Liver (tissue), 8 donors: ENCODE measurements at regions not wholly inside any gene's neighbourhood (a gene's known extent, or its start where the extent isn't known, plus 50 kb on each side); places are given as distances from the start of the nearest gene placed in this dataset.

ENCODE experiments used
- DNase-seq: peaks from one replicate; pipeline ENCODE4 v3.0.0-alpha.2; 2017; ENCODE audit warnings: low spot score
- H3K27ac ChIP-seq, 2 donors: one replicate each; pipeline ENCODE4 v1.7.0; 2013; ENCODE audit warnings: inconsistent platforms in 2 of 2, low read length in 2 of 2, control low read depth in 1 of 2, low read depth in 1 of 2, mild to moderate bottlenecking in 1 of 2
- H3K27me3 ChIP-seq, 4 donors: one replicate each; pipeline versions ENCODE4 v1.6.1 to v1.7.0; 2013; ENCODE audit warnings: low read length in 3 of 4, inconsistent platforms in 1 of 4, mild to moderate bottlenecking in 1 of 4, moderate library complexity in 1 of 4; ENCODE audit not compliant: control insufficient read depth in 4 of 4, insufficient read depth in 4 of 4
- H3K36me3 ChIP-seq, 4 donors: one replicate each; pipeline versions ENCODE4 v1.6.1 to v1.7.0; 2013; ENCODE audit warnings: low read length in 3 of 4, mild to moderate bottlenecking in 3 of 4, low read depth in 1 of 4, moderate library complexity in 1 of 4; ENCODE audit not compliant: control insufficient read depth in 4 of 4, insufficient read depth in 3 of 4
- H3K4me1 ChIP-seq, 4 donors: one replicate each; pipeline versions ENCODE4 v1.6.1 to v1.7.0; 2013; ENCODE audit warnings: low read length in 3 of 4, mild to moderate bottlenecking in 3 of 4, moderate library complexity in 1 of 4; ENCODE audit not compliant: control insufficient read depth in 4 of 4, insufficient read depth in 4 of 4
- H3K4me3 ChIP-seq, 3 donors: one replicate each; pipeline versions ENCODE4 v1.6.1 to v1.7.0; 2013; ENCODE audit warnings: low read length in 3 of 3, control low read depth in 1 of 3, low read depth in 1 of 3, mild to moderate bottlenecking in 1 of 3
- H3K9ac ChIP-seq, 2 donors: one replicate each; pipeline ENCODE4 v1.7.0; 2013; ENCODE audit warnings: low read length in 2 of 2, mild to moderate bottlenecking in 2 of 2, moderate library complexity in 2 of 2, control low read depth in 1 of 2, low read depth in 1 of 2
- H3K9me3 ChIP-seq, 4 donors: one replicate each; pipeline versions ENCODE4 v1.6.1 to v1.7.0; 2013; ENCODE audit warnings: low read length in 3 of 4; ENCODE audit not compliant: control insufficient read depth in 4 of 4
- EGR1 ChIP-seq, 2 donors: IDR thresholded peaks; 2 replicates each; pipeline ENCODE4 v1.6.1; 2016 to 2018; ENCODE audit warnings: antibody characterized with exemption in 2 of 2, low read depth in 2 of 2
- FOXA1 ChIP-seq: IDR thresholded peaks from 2 replicates; pipeline ENCODE4 v1.6.1; 2016; ENCODE audit warnings: antibody characterized with exemption
- FOXA2 ChIP-seq: IDR thresholded peaks from 2 replicates; pipeline ENCODE4 v1.6.1; 2016; ENCODE audit warnings: antibody characterized with exemption
- GABPA ChIP-seq, 2 donors: IDR thresholded peaks in 1 of 2; conservative IDR thresholded peaks in 1 of 2; 2 replicates each; pipeline ENCODE4 v1.6.1; 2016; ENCODE audit warnings: antibody characterized with exemption in 2 of 2, mild to moderate bottlenecking in 1 of 2, moderate library complexity in 1 of 2
- HNF4G ChIP-seq: IDR thresholded peaks from 2 replicates; pipeline ENCODE4 v1.6.1; 2016; ENCODE audit warnings: antibody characterized with exemption
- NR2F2 ChIP-seq: IDR thresholded peaks from 2 replicates; pipeline ENCODE4 v1.6.1; 2016; ENCODE audit warnings: antibody characterized with exemption
- RAD21 ChIP-seq, 2 donors: IDR thresholded peaks; 2 replicates each; pipeline ENCODE4 v1.6.1; 2016; ENCODE audit warnings: antibody characterized with exemption in 2 of 2, mild to moderate bottlenecking in 2 of 2
- RXRA ChIP-seq, 2 donors: IDR thresholded peaks; 2 replicates each; pipeline ENCODE4 v1.6.1; 2017 to 2018; ENCODE audit warnings: antibody characterized with exemption in 2 of 2, mild to moderate bottlenecking in 1 of 2
- SP1 ChIP-seq: IDR thresholded peaks from 2 replicates; pipeline ENCODE4 v1.6.1; 2018; ENCODE audit warnings: antibody characterized with exemption, mild to moderate bottlenecking
- TAF1 ChIP-seq: conservative IDR thresholded peaks from 2 replicates; pipeline ENCODE4 v1.6.1; 2016; ENCODE audit warnings: antibody characterized with exemption, mild to moderate bottlenecking
- YY1 ChIP-seq: IDR thresholded peaks from 2 replicates; pipeline ENCODE4 v1.6.1; 2016; ENCODE audit warnings: antibody characterized with exemption, mild to moderate bottlenecking
- WGBS: extraction: QIAGEN DNeasy Blood & Tissue Kit; methylation state at CpG from one replicate; pipeline ENCODE4 v1.1.7; 2013; 5-methylcytosine and 5-hydroxymethylcytosine counted together
- TF ChIP-seq, protein P1 (sequence below): fragments of 150-350 bp; IDR thresholded peaks from 2 replicates; pipeline ENCODE4 v1.5.1; 2017; ENCODE audit warnings: improper control_type of control experiment, low read depth, low read length; ENCODE audit not compliant: missing input control
- TF ChIP-seq, protein P2 (sequence below): IDR thresholded peaks from 2 replicates; pipeline ENCODE4 v1.6.1; 2016; ENCODE audit warnings: antibody characterized with exemption, mild to moderate bottlenecking
- donor health status: healthy.
- donor health status: healthy.
- donor health status: healthy.
- donor health status: healthy.
- donor health status: healthy.

GRCh38 chrX:80285131-80285773, 135.0 kb upstream of the TENT5D start:
- Histone ChIP-seq H3K27me3 (peaks cover 0 to 3% (median 0%) of the 10 kb centered on the region in 4 donors), H3K9me3 (no peaks in the 10 kb centered on the region), H3K4me3 (no peak overlapping the region), H3K36me3 (no peaks in the 10 kb centered on the region), H3K4me1 (no peaks in the 10 kb centered on the region), H3K9ac (no peak overlapping the region), H3K27ac (no peak overlapping the region)
- no peak for DNase-seq
- 69% methylated on average over 3 of the region's 3 CpGs for WGBS
- TF ChIP-seq RAD21 (IDR thresholded peaks at IDR 0.05) (peak; percentile 69 to 88), FOXA2 (no peak)
- TF ChIP-seq, protein P1, sequence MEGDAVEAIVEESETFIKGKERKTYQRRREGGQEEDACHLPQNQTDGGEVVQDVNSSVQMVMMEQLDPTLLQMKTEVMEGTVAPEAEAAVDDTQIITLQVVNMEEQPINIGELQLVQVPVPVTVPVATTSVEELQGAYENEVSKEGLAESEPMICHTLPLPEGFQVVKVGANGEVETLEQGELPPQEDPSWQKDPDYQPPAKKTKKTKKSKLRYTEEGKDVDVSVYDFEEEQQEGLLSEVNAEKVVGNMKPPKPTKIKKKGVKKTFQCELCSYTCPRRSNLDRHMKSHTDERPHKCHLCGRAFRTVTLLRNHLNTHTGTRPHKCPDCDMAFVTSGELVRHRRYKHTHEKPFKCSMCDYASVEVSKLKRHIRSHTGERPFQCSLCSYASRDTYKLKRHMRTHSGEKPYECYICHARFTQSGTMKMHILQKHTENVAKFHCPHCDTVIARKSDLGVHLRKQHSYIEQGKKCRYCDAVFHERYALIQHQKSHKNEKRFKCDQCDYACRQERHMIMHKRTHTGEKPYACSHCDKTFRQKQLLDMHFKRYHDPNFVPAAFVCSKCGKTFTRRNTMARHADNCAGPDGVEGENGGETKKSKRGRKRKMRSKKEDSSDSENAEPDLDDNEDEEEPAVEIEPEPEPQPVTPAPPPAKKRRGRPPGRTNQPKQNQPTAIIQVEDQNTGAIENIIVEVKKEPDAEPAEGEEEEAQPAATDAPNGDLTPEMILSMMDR = peak; percentile 41

DNA sequence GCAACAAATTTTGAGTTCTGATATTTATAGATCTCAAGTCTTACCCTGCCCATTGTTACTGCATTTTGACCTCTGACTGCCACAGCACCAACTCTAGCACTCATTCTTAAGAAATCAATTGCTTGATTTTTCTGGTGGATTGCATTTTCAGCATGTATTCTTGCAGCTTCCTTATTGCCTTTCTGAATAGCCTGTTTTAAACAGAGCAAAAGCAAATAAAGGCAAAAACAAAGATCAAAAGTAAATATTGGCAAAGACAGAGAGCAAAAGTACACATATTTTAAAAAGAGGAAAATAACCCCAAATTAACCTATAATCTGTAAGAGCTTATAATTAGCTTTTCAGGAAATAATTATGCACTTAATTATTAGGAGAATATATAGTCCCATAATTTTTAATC, 129.4 kb upstream of the TENT5D start:
- Histone ChIP-seq H3K36me3 (no peaks in the 10 kb centered on the region), H3K27me3 (peaks cover 0 to 3% (median 0%) of the 10 kb centered on the region in 4 donors), H3K4me3 (no peak overlapping the region), H3K27ac (no peak overlapping the region), H3K9me3 (no peaks in the 10 kb centered on the region), H3K4me1 (peaks cover 0 to 3% (median 0%) of the 10 kb centered on the region in 4 donors), H3K9ac (no peak overlapping the region)
- no peak for TF ChIP-seq RXRA (IDR thresholded peaks at IDR 0.05)
- TF ChIP-seq EGR1 (IDR thresholded peaks at IDR 0.05; ENCODE audit: low read depth in 2 of 2) = no peak
- no peak for TF ChIP-seq RAD21 (IDR thresholded peaks at IDR 0.05)
- no peak for TF ChIP-seq HNF4G
- no peak for TF ChIP-seq YY1
- no peak for TF ChIP-seq SP1
- TF ChIP-seq TAF1 = no peak
- TF ChIP-seq FOXA2 = no peak
- TF ChIP-seq NR2F2 = no peak
- TF ChIP-seq, protein P2, sequence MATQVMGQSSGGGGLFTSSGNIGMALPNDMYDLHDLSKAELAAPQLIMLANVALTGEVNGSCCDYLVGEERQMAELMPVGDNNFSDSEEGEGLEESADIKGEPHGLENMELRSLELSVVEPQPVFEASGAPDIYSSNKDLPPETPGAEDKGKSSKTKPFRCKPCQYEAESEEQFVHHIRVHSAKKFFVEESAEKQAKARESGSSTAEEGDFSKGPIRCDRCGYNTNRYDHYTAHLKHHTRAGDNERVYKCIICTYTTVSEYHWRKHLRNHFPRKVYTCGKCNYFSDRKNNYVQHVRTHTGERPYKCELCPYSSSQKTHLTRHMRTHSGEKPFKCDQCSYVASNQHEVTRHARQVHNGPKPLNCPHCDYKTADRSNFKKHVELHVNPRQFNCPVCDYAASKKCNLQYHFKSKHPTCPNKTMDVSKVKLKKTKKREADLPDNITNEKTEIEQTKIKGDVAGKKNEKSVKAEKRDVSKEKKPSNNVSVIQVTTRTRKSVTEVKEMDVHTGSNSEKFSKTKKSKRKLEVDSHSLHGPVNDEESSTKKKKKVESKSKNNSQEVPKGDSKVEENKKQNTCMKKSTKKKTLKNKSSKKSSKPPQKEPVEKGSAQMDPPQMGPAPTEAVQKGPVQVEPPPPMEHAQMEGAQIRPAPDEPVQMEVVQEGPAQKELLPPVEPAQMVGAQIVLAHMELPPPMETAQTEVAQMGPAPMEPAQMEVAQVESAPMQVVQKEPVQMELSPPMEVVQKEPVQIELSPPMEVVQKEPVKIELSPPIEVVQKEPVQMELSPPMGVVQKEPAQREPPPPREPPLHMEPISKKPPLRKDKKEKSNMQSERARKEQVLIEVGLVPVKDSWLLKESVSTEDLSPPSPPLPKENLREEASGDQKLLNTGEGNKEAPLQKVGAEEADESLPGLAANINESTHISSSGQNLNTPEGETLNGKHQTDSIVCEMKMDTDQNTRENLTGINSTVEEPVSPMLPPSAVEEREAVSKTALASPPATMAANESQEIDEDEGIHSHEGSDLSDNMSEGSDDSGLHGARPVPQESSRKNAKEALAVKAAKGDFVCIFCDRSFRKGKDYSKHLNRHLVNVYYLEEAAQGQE = no peak
- no peak for TF ChIP-seq FOXA1
- TF ChIP-seq, protein P1 = no peak
- TF ChIP-seq GABPA (IDR thresholded peaks at IDR 0.05 in 1 of 2, conservative IDR thresholded peaks at IDR 0.05 in 1 of 2) = no peak
- DNase-seq = no peak
